ENCODE measurements at regions not wholly inside any gene's neighbourhood (a gene's known extent, or its start where the extent isn't known, plus 50 kb on each side); places are given as distances from the start of the nearest gene placed in this dataset.

DNA sequence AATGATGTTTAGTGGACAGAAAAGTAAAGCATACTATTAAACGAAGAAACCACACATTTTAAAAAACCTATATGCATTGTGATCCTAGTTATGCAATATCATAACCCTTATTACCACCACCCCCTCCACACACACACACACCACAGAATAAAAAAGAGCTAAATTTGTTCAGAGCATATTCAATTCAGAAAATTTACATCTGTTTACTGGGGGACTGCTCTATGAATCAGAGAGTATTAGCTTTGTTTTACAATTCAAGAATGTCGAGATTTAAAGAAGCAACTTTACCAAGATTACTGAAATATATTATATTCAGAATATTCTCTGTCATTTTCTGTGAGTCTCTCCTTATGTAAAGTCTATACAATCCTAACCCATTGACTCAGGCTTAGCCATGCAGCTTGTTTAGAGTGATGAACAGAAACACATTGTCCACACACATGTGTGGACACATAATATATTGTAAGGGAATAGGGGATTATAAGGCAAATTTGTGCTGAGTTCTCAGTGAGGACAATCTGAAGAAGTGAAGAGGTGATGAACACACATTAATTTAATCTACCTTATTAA lies 369.6 kb upstream of the MARCKS start:
- no peak for DNase-seq

- DNase-seq: no peak
These were observed 369.1 kb upstream of the MARCKS start for GRCh38 chr6:113488061-113488460.

DNA sequence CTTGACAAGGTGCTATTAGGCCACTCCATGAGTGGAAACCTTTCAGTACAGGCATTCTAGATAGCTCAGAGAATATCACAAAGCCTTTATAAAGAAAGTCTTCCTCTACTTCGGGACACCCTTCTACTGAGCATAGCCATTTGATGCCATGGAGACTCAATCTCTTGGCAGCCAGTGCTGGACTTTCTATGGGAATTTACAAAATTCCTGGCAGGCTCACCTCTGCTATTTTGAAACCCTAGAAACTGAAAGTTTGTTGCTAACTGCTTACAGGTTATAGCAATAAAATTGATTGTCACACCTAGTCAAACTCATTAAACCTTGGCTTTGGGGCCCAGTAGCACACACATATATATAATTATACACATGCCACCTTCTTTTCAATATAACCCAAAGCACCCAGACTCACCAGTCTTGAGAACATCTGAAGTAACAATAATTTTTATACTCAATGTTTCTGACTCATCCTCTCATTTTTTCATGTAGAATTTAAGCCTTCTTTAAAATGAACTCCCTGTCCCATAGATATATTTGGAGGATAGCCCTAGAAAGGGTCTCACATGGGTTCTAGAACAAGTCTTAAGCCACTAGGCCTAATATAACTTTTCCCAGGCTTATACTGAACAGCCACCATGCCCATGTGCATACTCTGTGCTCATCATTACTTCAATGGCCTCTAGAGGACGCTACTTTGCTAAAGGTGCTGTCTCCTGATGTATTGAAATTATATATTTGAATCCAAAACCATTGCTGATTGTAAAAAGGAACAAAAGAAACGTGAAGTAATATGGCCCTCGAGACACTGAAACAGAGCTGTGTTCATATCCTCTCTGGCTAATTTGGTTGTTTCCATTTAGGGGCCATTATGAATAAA lies 368.1 kb upstream of the MARCKS start:
- no peak for DNase-seq

- DNase-seq: no peak
These were observed 367.0 kb upstream of the MARCKS start for GRCh38 chr6:113489952-113490746.

DNA sequence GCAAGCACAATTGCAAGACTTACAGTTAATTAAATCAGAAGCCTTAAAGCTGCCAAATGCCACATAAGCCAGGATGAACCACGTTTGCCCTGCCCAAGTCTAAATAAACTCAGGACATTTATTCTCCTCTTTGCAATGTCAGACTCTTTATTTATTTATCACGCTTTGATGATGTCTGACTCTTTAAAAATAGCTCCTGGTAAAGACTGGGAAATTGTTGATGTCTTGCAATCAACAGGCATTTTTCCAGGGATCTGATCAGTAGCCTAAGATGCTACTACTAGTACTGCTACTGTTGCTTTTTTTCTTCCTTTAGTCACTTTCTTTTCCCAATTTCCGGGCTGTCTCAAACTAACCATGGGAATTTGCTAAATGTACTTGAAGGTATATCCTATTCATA lies 365.8 kb upstream of the MARCKS start:
- DNase-seq: no peak

- no peak for DNase-seq
These were observed 363.2 kb upstream of the MARCKS start for GRCh38 chr6:113493991-113494390.

DNA sequence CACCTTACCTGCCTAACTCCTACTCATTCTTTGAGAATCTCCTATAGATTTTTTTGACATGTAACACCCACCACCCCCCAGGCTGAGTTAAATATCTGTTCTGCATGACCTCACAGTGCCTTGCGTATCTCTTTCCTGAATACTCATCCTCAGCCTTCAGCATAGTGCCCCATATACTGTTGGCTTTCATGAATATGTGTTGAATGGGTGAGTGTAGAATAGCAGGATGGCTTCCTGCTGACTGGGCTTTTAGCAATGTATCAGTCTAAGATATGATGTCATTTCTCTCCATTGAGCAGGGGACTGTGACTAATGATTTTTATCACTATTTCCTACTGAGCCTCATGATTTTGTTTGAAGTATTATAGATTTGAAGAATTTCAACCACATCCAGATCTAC lies 361.6 kb upstream of the MARCKS start:
- DNase-seq: no peak

DNA sequence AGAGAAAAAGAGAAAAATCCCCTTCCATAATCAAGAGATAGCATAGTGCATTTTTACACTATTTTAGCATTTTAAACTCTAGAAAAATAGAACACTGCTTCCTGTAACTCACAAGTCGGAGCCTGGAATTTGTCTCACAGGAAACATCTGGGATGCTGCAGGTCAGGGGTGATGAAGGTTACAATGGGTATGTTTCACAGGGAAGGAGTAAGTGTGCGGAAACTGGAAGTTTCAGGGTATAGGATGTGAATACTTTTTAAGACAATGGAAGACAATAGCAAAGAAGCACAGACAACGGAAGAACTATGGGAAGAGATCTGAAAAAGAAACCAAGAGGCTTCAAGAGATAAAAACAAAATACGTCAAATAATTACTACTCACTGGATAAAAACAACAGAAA lies 361.0 kb upstream of the MARCKS start:
- DNase-seq: no peak

DNA sequence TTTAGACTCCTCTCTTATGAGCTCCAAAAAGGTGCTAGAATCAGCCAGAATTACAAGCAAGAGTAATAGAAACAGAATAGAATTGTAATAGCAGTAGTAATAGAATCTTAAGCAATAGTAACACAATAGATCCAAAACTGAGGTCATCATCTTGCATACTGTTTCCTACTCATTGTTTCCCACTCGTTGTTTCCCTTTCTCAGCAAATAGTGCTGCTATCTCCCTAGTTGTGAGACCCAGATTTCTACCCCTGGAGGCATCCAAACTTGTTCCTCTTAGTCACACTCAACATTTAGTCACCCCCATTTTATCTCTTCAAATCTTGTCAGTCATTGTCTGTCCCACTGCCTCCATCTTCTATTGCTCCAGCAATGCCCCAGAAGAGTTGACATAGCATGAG lies 356.9 kb upstream of the MARCKS start:
- DNase-seq: no peak

DNA sequence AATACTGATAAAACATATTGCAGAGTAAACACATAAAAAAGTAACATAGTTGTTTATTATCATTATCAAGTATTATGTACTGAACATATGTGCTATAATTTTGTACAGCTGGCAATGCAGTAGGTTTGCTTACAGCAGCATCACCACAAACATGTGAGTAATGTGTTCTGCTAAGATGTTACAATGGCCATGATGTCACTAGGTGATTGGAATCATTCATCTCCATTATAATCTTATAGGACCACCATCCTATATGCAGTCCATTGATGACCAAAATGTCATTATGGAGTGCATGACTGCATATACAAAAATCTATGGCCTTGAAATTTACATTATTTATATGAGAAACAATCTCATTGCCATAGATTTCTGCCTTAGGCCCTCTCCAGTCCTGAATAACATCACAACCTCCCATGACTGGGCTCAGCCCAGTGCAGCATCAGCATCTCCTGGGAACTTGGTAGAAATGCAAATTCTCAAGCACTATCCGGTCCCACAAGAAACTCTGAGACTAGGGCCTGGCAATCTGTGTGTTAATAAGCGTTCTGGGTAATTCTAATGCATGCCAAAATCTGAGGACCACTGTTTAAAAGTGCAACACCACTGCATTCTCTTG lies 352.0 kb upstream of the MARCKS start:
- DNase-seq: no peak

DNA sequence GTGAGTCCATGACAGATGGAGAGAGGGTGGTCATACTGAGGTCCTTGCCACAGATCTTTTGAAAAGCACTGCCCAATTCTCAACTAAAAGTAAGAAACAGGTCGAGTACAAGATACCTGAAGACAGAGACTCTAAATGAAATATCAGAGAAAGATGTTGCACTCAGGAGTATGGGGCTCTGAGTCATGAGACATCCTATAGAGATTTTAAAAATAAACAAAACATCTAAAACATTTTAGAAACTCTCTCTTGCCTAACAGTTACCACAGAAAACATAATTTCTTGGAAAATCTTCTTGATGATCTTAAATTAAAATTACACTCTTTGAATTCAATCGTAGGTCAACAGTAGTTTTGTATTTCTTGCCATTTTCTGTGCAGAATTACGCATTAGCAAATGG lies 348.9 kb upstream of the MARCKS start:
- DNase-seq: no peak

DNA sequence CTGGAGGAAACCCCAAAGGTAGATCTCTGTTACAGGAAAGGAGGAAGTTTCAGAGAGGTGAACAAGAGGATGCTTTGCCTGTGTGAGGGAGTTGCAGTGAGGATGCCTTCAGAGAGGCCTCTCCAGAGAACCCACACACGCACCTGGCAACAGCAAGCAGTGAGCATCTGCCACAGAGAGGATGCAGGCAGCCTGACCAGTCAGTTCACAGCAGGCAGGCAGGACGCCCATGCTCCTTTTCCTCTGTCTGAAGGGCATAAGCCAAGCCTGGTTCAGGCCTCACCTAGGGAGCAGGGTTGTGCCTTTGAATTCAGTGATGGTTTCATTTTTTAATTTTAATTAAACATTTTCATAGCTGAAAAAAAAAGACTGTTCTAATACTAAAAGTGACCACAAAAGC lies 346.0 kb upstream of the MARCKS start:
- DNase-seq: no peak

- DNase-seq: no peak
These were observed 344.6 kb upstream of the MARCKS start for GRCh38 chr6:113512576-113512975.

DNA sequence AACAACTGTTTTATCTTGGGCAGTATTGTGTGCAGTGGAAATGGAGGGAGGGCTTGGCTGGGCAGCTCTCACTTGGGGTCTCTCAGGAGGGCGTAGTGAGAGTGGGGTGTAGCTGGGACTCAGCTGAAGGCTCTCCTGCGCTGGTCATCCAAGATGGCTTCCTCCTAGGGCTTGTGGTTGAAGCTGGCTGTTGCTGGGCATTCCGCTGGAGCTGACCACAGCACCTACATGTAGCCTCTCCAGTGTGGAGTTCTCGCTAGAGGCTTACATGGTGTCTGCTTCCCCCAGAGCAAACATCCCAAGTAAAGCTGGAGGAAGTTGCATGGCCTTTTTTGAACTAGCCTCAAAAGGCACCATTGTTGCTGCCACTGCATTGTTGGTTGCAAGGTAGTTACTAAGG lies 344.1 kb upstream of the MARCKS start:
- DNase-seq: no peak

DNA sequence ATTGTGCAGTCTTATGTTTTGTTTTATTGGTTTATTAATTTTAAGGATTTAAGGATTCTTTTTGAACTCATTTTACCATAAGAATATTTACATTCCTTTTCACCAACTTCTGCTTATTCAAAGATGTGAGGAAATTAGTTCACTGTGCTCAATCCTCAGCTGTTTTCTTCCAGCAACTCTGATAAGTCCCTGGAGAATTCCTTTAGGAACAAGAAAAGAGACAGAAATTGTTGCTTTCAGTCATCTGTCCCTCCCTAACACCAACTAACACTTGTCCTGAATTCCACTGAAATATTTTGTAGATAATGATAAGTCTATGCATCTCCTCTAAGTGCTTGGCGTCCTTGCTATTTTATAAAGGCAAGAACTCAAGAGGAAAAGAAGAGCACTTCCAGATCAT lies 334.8 kb upstream of the MARCKS start:
- no peak for DNase-seq

- no peak for DNase-seq
These were observed 332.3 kb upstream of the MARCKS start for GRCh38 chr6:113524826-113525225.

- DNase-seq: no peak
These were observed 330.6 kb upstream of the MARCKS start for GRCh38 chr6:113526553-113526952.

DNA sequence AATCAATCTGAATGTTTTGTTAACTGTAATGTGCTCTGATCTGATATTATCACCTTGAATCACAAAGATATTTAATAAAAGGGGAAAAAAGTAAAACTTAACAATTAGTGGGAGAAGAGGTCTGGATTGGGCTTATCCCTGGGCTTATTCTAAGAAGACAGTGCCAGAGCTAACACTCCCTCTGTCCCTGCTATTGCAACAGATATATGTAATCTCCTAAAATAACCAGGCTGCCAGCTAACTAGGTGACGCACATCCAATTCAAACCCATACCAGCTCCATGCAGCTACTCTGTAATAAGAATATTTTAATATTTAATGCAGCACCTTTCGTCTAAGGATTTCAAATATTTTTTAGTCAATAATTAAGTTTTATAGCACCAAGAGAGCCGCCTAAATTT lies 330.1 kb upstream of the MARCKS start:
- no peak for DNase-seq

- no peak for DNase-seq
These were observed 329.0 kb upstream of the MARCKS start for GRCh38 chr6:113528111-113528510.

- DNase-seq: no peak
These were observed 327.9 kb upstream of the MARCKS start for GRCh38 chr6:113529196-113529595.

GRCh38 chr6:113529879-113530278 lies 327.3 kb upstream of the MARCKS start:
- no peak for DNase-seq

DNA sequence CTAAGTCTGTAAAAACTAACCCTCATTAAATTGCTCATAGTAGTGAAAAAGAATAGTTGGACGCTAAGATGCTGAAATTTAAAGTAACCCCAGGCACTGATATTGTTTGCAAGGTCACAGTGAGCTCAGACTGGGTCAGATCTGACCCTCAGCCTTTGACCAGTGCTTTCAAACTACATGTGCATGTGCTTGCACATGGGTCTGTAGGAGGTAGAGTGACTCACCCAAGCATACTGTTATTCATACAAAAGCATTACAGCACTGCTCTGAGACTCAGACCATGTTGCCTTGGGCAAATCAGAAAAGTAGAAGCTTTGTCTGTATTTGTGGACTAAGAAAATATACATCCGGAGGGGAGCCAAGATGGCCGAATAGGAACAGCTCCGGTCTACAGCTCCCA lies 326.4 kb upstream of the MARCKS start:
- DNase-seq: no peak

GRCh38 chr6:113539202-113539601 lies 317.9 kb upstream of the MARCKS start:
- no peak for DNase-seq

- DNase-seq: no peak
These were observed 317.5 kb upstream of the MARCKS start for GRCh38 chr6:113539623-113540022.
